ENCODE measurements at regions not wholly inside any gene's neighbourhood (a gene's known extent, or its start where the extent isn't known, plus 50 kb on each side); places are given as distances from the start of the nearest gene placed in this dataset.

GRCh38 chr22:47606426-47606825, 844.0 kb downstream of the TBC1D22A start:
- no peak overlapping the region for H3K4me3 ChIP-seq (ENCODE audit: low read depth, low read length)
- TF ChIP-seq CTCF (IDR thresholded peaks at IDR 0.05; ENCODE audit: insufficient read depth, low read depth, low read length): no peak
- no peak for DNase-seq (ENCODE audit: low read depth)
- POLR2A ChIA-PET: no interaction called here
- no peaks in the 10 kb centered on the region for H3K27me3 ChIP-seq (ENCODE audit: control insufficient read depth, insufficient read depth, low read length)
- CTCF ChIA-PET: interaction anchor here (0.6 kb wide), 1 partner anchor 326 kb away, joined by 3 read pairs; no protein-coding TSS in a partner anchor
- H3K36me3 ChIP-seq (ENCODE audit: control insufficient read depth, insufficient read depth, low read length): no peaks in the 10 kb centered on the region

GRCh38 chr22:47605886-47606285, 843.4 kb downstream of the TBC1D22A start:
- POLR2A ChIA-PET: no interaction called here
- CTCF ChIA-PET: no interaction called here
- Histone ChIP-seq H3K4me3 (ENCODE audit: low read depth, low read length) (no peak overlapping the region), H3K27me3 (ENCODE audit: control insufficient read depth, insufficient read depth, low read length) (no peaks in the 10 kb centered on the region), H3K36me3 (ENCODE audit: control insufficient read depth, insufficient read depth, low read length) (no peaks in the 10 kb centered on the region)
- TF ChIP-seq CTCF (IDR thresholded peaks at IDR 0.05; ENCODE audit: insufficient read depth, low read depth, low read length): no peak
- no peak for DNase-seq (ENCODE audit: low read depth)

GRCh38 chr22:47605441-47605840, 843.0 kb downstream of the TBC1D22A start:
- POLR2A ChIA-PET: no interaction called here
- Histone ChIP-seq H3K27me3 (ENCODE audit: control insufficient read depth, insufficient read depth, low read length) (no peaks in the 10 kb centered on the region), H3K36me3 (ENCODE audit: control insufficient read depth, insufficient read depth, low read length) (no peaks in the 10 kb centered on the region), H3K4me3 (ENCODE audit: low read depth, low read length) (no peak overlapping the region)
- no peak for DNase-seq (ENCODE audit: low read depth)
- no peak for TF ChIP-seq CTCF (IDR thresholded peaks at IDR 0.05; ENCODE audit: insufficient read depth, low read depth, low read length)
- CTCF ChIA-PET: no interaction called here

GRCh38 chr22:47604563-47604962, 842.1 kb downstream of the TBC1D22A start:
- POLR2A ChIA-PET: no interaction called here
- H3K36me3 ChIP-seq (ENCODE audit: control insufficient read depth, insufficient read depth, low read length): no peaks in the 10 kb centered on the region
- CTCF ChIA-PET: no interaction called here
- DNase-seq (ENCODE audit: low read depth): no peak
- no peak overlapping the region for H3K4me3 ChIP-seq (ENCODE audit: low read depth, low read length)
- no peak for TF ChIP-seq CTCF (IDR thresholded peaks at IDR 0.05; ENCODE audit: insufficient read depth, low read depth, low read length)
- H3K27me3 ChIP-seq (ENCODE audit: control insufficient read depth, insufficient read depth, low read length): no peaks in the 10 kb centered on the region

- no peak for DNase-seq (ENCODE audit: low read depth)
- CTCF ChIA-PET: no interaction called here
- no peak for TF ChIP-seq CTCF (IDR thresholded peaks at IDR 0.05; ENCODE audit: insufficient read depth, low read depth, low read length)
- Histone ChIP-seq H3K27me3 (ENCODE audit: control insufficient read depth, insufficient read depth, low read length) (no peaks in the 10 kb centered on the region), H3K4me3 (ENCODE audit: low read depth, low read length) (no peak overlapping the region), H3K36me3 (ENCODE audit: control insufficient read depth, insufficient read depth, low read length) (no peaks in the 10 kb centered on the region)
- POLR2A ChIA-PET: no interaction called here
Measured at GRCh38 chr22:47602732-47603131, 840.3 kb downstream of the TBC1D22A start.

Data from BJ (cell line).